HG02970 (cell line): ENCODE measurements at regions not wholly inside any gene's neighbourhood (a gene's known extent, or its start where the extent isn't known, plus 50 kb on each side); places are given as distances from the start of the nearest gene placed in this dataset.

ENCODE experiments used
- ATAC-seq: cut with Tn5 transposase; IDR thresholded peaks from one replicate; pipeline ENCODE4 v1.9.1; 2021; ENCODE audit warnings: mild to moderate bottlenecking, moderate library complexity, moderate number of reproducible peaks; ENCODE audit not compliant: unreplicated experiment, low FRiP score

GRCh38 chr18:51510020-51510419 is 312.5 kb upstream of the MEX3C start:
- ATAC-seq: no peak

GRCh38 chr18:51513517-51513916 is 316.0 kb upstream of the MEX3C start:
- ATAC-seq: no peak

- ATAC-seq: no peak
These were observed 316.6 kb upstream of the MEX3C start for GRCh38 chr18:51514128-51514527.

- no peak for ATAC-seq
These were observed 319.1 kb upstream of the MEX3C start for GRCh38 chr18:51516478-51517038.

- no peak for ATAC-seq
These were observed 322.1 kb upstream of the MEX3C start for GRCh38 chr18:51519571-51519970.

GRCh38 chr18:51520676-51521180 is 323.2 kb upstream of the MEX3C start:
- no peak for ATAC-seq

- ATAC-seq: no peak
These were observed 324.9 kb upstream of the MEX3C start for GRCh38 chr18:51522338-51522737.

- ATAC-seq: no peak
These were observed 325.3 kb upstream of the MEX3C start for GRCh38 chr18:51522821-51523220.

GRCh38 chr18:51523671-51524070 is 326.2 kb upstream of the MEX3C start:
- no peak for ATAC-seq

GRCh38 chr18:51525453-51526225 is 328.2 kb upstream of the MEX3C start:
- ATAC-seq: no peak

- ATAC-seq: no peak
These were observed 330.3 kb upstream of the MEX3C start for GRCh38 chr18:51527826-51528225.

GRCh38 chr18:51531501-51531900 is 334.0 kb upstream of the MEX3C start:
- no peak for ATAC-seq

GRCh38 chr18:51537487-51537886 is 340.0 kb upstream of the MEX3C start:
- ATAC-seq: no peak

GRCh38 chr18:51540562-51540961 is 343.1 kb upstream of the MEX3C start:
- no peak for ATAC-seq

- no peak for ATAC-seq
These were observed 343.7 kb upstream of the MEX3C start for GRCh38 chr18:51541230-51541629.

GRCh38 chr18:51543658-51544155 is 346.2 kb upstream of the MEX3C start:
- ATAC-seq: no peak

GRCh38 chr18:51545446-51545845 is 348.0 kb upstream of the MEX3C start:
- ATAC-seq: no peak

- ATAC-seq: no peak
These were observed 361.9 kb upstream of the MEX3C start for GRCh38 chr18:51559198-51559901.

- ATAC-seq: no peak
These were observed 362.4 kb upstream of the MEX3C start for GRCh38 chr18:51559902-51560287.

- no peak for ATAC-seq
These were observed 364.3 kb upstream of the MEX3C start for GRCh38 chr18:51561821-51562220.

- no peak for ATAC-seq
These were observed 365.4 kb upstream of the MEX3C start for GRCh38 chr18:51562866-51563265.
